PC-3 (cell line): ENCODE measurements at regions not wholly inside any gene's neighbourhood (a gene's known extent, or its start where the extent isn't known, plus 50 kb on each side); places are given as distances from the start of the nearest gene placed in this dataset.

Source experiments
- ATAC-seq: fragments of 200-7000 bp; cut with Tn5 transposase; 2 replicates; pipeline ENCODE4 v1.9.1; 2020; ENCODE audit warnings: mild to moderate bottlenecking, moderate library complexity
- BruUV-seq: library from RNA; stranded (reverse); fragments of 400-500 nt; replicated peaks from 2 replicates; lab custom pipeline; 2021; lab: Mats Ljungman, UMichigan
- CTCF ChIA-PET: fragments of 300-600 bp; sonication (Branson Sonifier 250); formaldehyde crosslinking; loops from one replicate; lab custom pipeline; 2022; ENCODE audit warnings: antibody characterized with exemption; lab: Charles Lee
- POLR2A ChIA-PET: fragments of 300-600 bp; sonication (Branson Sonifier 250); formaldehyde crosslinking; loops from one replicate; lab custom pipeline; 2022; ENCODE audit warnings: antibody characterized with exemption; ENCODE audit not compliant: unreplicated experiment; lab: Charles Lee
- DNase-seq: peaks from one replicate; pipeline ENCODE4 v3.0.0-alpha.2; 2015
- H2AFZ ChIP-seq: fragments of 300-600 bp; sonication (generic); 2 replicates; pipeline ENCODE4 v1.6.0; 2016; ENCODE audit warnings: antibody characterized with exemption, low read length
- H3F3A ChIP-seq: fragments of 300-600 bp; sonication (generic); one replicate; pipeline ENCODE4 v1.6.0; 2017; ENCODE audit warnings: antibody characterized with exemption, low read length, control low read depth, mild to moderate bottlenecking; ENCODE audit not compliant: unreplicated experiment
- H3K27ac ChIP-seq: fragments of 300-600 bp; sonication (generic); 2 replicates; pipeline ENCODE4 v1.5.1; 2016; ENCODE audit warnings: mild to moderate bottlenecking, low read length
- H3K27me3 ChIP-seq: fragments of 300-600 bp; sonication (generic); 2 replicates; pipeline ENCODE4 v1.6.1; 2016; ENCODE audit warnings: low read length, mixed read lengths
- H3K36me3 ChIP-seq: fragments of 300-600 bp; sonication (generic); 2 replicates; pipeline ENCODE4 v1.6.1; 2016; ENCODE audit warnings: low read depth, mixed run types, low read length, mixed read lengths
- H3K4me1 ChIP-seq: fragments of 300-600 bp; sonication (generic); 2 replicates; pipeline ENCODE4 v1.5.1; 2016; ENCODE audit warnings: low read length; ENCODE audit not compliant: insufficient read depth
- H3K4me2 ChIP-seq: fragments of 300-600 bp; sonication (generic); 2 replicates; pipeline ENCODE4 v1.6.0; 2016; ENCODE audit warnings: low read length
- H3K4me3 ChIP-seq: fragments of 300-600 bp; sonication (generic); 2 replicates; pipeline ENCODE4 v1.5.1; 2016; ENCODE audit warnings: mild to moderate bottlenecking, low read length, mixed read lengths
- H3K79me2 ChIP-seq: fragments of 300-600 bp; sonication (generic); 2 replicates; pipeline ENCODE4 v1.6.1; 2017; ENCODE audit warnings: low read length, mixed read lengths
- H3K9ac ChIP-seq: fragments of 300-600 bp; sonication (generic); 2 replicates; pipeline ENCODE4 v1.6.0; 2016; ENCODE audit warnings: mild to moderate bottlenecking, low read length
- H3K9me2 ChIP-seq: fragments of 300-600 bp; sonication (generic); replicated peaks from 2 replicates; pipeline ENCODE4 v1.6.1; 2016; ENCODE audit warnings: mixed run types, low read length, mixed read lengths
- H3K9me3 ChIP-seq: fragments of 300-600 bp; sonication (generic); 2 replicates; pipeline ENCODE4 v1.6.1; 2016; ENCODE audit warnings: low read length, mixed read lengths
- H4K20me1 ChIP-seq: fragments of 300-600 bp; sonication (generic); 2 replicates; pipeline ENCODE4 v1.6.1; 2016; ENCODE audit warnings: low read length, mixed read lengths
- EZH2 ChIP-seq: fragments of 300-600 bp; sonication (generic); IDR thresholded peaks from one replicate; pipeline ENCODE4 v1.6.1; 2017; ENCODE audit warnings: antibody characterized with exemption, mild to moderate bottlenecking, low read length; ENCODE audit not compliant: unreplicated experiment
- EZH2phosphoT487 ChIP-seq: fragments of 300-600 bp; sonication (generic); IDR thresholded peaks from 2 replicates; pipeline ENCODE4 v1.6.1; 2018; ENCODE audit warnings: mild to moderate bottlenecking, antibody characterized with exemption, low read length, borderline replicate concordance
- intact Hi-C: fragments of 100-400 bp; cut with micrococcal nuclease; formaldehyde crosslinking; loops from 2 replicates; pipeline ENCODE4 v1.9.0; 2023
- TF ChIP-seq, protein P1 (sequence below): fragments of 300-600 bp; sonication (generic); conservative IDR thresholded peaks from 2 replicates; pipeline ENCODE4 v1.5.1; 2017; ENCODE audit warnings: antibody characterized with exemption, low read depth, mild to moderate bottlenecking, low read length

DNA sequence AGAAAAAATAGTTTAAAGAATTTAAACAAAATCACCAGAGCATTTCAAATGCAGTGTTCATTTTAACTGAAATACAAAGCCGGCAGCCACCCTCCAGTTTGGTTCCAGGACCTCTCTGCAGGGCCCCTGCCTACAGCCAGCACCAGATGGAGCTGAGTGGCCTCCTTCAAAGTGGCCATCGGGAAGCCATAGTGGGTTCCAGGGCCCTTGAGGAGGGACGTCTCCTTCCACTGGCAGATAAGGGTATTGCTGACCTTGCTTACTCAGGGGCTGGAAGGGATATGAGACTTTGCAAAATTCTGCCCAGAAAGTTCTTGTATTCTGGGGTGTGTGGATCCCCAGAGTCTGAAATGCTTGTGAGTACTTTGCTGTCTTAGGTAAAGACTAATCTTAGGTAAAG lies 205.2 kb upstream of the APCDD1 start:
- Histone ChIP-seq H3K4me2 (no peak overlapping the region), H4K20me1 (no peaks in the 10 kb centered on the region), H3K9me3 (no peaks in the 10 kb centered on the region), H3K4me1 (no peaks in the 10 kb centered on the region), H3F3A (no peaks in the 10 kb centered on the region), H3K36me3 (no peaks in the 10 kb centered on the region), H3K9me2 (no peaks in the 10 kb centered on the region), H3K27me3 (peaks cover 54% of the 10 kb centered on the region), H3K27ac (no peak overlapping the region), H3K79me2 (no peaks in the 10 kb centered on the region), H3K9ac (no peak overlapping the region), H2AFZ (no peak overlapping the region), H3K4me3 (no peak overlapping the region)
- intact Hi-C loops, result no loop called here
- DNase-seq (no peak), ATAC-seq (no peak)
- ChIA-PET POLR2A (no interaction called here), CTCF (no interaction called here)
- no TSS peak for BruUV-seq
- TF ChIP-seq, protein P1, sequence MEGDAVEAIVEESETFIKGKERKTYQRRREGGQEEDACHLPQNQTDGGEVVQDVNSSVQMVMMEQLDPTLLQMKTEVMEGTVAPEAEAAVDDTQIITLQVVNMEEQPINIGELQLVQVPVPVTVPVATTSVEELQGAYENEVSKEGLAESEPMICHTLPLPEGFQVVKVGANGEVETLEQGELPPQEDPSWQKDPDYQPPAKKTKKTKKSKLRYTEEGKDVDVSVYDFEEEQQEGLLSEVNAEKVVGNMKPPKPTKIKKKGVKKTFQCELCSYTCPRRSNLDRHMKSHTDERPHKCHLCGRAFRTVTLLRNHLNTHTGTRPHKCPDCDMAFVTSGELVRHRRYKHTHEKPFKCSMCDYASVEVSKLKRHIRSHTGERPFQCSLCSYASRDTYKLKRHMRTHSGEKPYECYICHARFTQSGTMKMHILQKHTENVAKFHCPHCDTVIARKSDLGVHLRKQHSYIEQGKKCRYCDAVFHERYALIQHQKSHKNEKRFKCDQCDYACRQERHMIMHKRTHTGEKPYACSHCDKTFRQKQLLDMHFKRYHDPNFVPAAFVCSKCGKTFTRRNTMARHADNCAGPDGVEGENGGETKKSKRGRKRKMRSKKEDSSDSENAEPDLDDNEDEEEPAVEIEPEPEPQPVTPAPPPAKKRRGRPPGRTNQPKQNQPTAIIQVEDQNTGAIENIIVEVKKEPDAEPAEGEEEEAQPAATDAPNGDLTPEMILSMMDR, result no peak
- TF ChIP-seq EZH2, result no peak
- no peak for TF ChIP-seq EZH2phosphoT487

DNA sequence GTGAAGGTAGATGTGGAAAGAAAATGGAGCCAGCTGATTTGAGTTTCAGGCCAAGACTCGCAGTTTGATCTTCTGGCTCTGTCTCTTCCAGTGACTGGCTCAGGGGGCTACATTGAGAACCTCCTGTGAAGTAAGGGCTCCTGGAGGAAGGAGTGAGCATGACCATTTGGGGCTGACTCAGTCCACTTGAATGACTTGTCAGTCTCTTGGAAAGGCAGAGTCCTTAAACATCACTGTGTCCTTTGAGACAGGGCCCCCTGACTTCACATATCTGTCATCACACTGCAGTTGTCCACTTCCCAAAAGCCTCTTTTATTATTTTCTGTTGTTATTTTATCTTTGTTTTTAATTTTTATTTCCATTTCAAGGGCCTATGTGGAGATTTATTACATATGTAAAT lies 204.6 kb upstream of the APCDD1 start:
- POLR2A ChIA-PET, result no interaction called here

DNA sequence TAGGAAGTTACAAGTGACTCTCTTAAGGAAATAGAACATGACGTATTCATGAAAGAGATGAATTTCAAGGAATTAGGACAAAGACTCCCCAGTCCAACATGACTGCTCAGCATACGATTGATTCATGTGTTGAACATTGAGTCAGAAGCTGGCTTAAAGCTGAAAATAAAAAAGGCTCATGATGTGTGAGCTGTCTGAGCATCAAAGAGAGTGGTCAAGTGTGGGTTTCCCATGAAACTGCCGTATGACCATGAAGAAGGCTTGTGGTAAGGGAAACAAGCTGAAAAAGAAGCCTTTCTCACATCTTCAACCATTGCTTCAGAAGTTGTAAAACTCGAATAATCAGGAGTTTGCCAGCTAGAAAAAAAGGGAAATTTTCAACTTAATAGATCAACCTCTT lies 201.9 kb upstream of the APCDD1 start:
- no peaks in the 10 kb centered on the region for H3K9me2 ChIP-seq
- no peaks in the 10 kb centered on the region for H3K79me2 ChIP-seq
- BruUV-seq, result no TSS peak
- H3K9me3 ChIP-seq, result no peaks in the 10 kb centered on the region
- CTCF ChIA-PET, result no interaction called here
- TF ChIP-seq EZH2phosphoT487 (no peak), EZH2 (no peak)
- TF ChIP-seq, protein P1, result no peak
- no peaks in the 10 kb centered on the region for H3K36me3 ChIP-seq
- POLR2A ChIA-PET, result no interaction called here
- no peak overlapping the region for H3K9ac ChIP-seq
- H3K4me2 ChIP-seq, result no peak overlapping the region
- ATAC-seq, result no peak
- no peak overlapping the region for H3K4me3 ChIP-seq
- no peak overlapping the region for H3K27ac ChIP-seq
- DNase-seq, result no peak
- intact Hi-C loops, result no loop called here
- H2AFZ ChIP-seq, result no peak overlapping the region
- no peaks in the 10 kb centered on the region for H4K20me1 ChIP-seq
- no peaks in the 10 kb centered on the region for H3F3A ChIP-seq
- peaks cover 23% of the 10 kb centered on the region for H3K27me3 ChIP-seq
- no peaks in the 10 kb centered on the region for H3K4me1 ChIP-seq

More for the DNA sequence above, 204.6 kb upstream of the APCDD1 start:
- Histone ChIP-seq H3K4me1 (no peaks in the 10 kb centered on the region), H3K4me2 (no peak overlapping the region), H3K79me2 (no peaks in the 10 kb centered on the region), H2AFZ (no peak overlapping the region), H3K27me3 (peaks cover 48% of the 10 kb centered on the region), H3F3A (no peaks in the 10 kb centered on the region), H3K9me3 (no peaks in the 10 kb centered on the region), H3K9me2 (no peaks in the 10 kb centered on the region), H3K36me3 (no peaks in the 10 kb centered on the region), H4K20me1 (no peaks in the 10 kb centered on the region), H3K27ac (no peak overlapping the region), H3K9ac (no peak overlapping the region), H3K4me3 (no peak overlapping the region)
- no TSS peak for BruUV-seq
- DNase-seq (no peak), ATAC-seq (no peak)
- TF ChIP-seq, protein P1, result no peak
- TF ChIP-seq EZH2 (no peak), EZH2phosphoT487 (no peak)
- intact Hi-C loops, result no loop called here
- CTCF ChIA-PET, result no interaction called here
